HG03280 (cell line): ENCODE measurements at regions not wholly inside any gene's neighbourhood (a gene's known extent, or its start where the extent isn't known, plus 50 kb on each side); places are given as distances from the start of the nearest gene placed in this dataset.

Experiments used
- ATAC-seq: cut with Tn5 transposase; IDR thresholded peaks from one replicate; pipeline ENCODE4 v1.9.1; 2021; ENCODE audit warnings: mild to moderate bottlenecking, moderate library complexity; ENCODE audit not compliant: unreplicated experiment

DNA sequence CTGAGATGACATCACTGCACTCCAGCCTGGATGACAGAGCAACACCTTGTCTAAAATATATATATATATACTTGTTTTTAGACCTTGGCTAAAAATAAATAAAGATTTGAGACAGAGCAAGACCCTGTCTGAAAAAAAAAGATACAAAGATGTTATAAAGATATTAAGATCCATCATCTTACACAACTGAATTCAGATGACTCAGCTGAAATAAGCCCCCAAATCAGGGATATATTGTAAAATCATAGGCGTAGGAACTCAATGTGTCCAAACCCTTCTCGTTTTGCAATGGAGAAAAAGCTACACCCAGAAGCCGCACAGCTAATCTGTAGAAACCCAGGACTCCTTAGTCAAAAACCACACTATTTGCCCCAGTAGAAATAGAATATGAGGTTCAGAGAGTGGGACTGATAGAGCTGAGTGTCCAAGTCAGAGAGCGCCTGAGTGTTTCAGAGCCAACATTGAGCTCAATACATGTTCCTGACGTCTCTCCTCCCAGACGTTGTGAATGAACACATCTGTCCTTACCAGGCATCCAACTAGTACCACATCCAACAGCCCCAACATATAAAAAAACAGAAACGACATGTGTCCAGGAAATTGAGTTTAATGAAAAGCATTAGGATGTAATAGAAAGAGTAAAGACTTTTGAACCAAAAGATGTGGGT is 207.9 kb upstream of the BLID start:
- ATAC-seq: no peak

DNA sequence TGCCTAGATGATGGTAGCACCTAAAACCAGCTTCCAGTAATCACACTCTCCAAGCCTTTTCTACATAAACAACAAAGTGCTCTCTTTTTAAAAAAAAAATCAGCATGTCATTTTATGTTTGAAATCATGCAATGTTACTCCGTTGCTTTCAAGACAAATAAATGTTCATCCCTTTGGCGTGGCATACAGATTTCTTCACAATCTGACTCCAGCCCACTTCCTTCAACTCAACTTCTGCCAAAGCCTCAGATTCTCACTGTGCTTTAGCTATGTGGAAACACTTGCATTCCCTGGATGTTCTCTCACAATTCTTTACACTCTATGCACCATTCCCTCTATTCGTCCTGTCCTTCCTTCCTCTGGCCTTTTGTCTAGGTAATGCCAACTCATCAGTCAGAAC is 206.3 kb upstream of the BLID start:
- no peak for ATAC-seq

DNA sequence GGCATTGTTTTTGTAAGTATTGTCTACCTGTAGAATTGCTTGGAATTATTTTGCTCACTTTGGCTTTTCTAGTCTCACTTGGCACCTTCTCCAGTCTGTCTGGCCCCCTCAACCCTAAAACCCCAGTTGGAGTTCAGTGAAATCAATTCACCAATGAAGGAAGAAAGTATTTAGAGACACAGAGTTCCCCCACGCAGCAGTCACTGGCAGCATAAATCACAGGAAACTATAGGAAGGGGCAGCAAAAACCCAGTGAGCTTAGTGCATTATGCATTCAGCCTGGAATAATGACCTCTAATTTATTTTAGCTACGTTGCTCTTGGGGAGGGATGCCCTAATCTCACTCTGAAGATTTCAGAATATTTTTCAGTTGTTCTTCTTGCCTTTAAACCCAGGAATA is 204.7 kb upstream of the BLID start:
- ATAC-seq: no peak

DNA sequence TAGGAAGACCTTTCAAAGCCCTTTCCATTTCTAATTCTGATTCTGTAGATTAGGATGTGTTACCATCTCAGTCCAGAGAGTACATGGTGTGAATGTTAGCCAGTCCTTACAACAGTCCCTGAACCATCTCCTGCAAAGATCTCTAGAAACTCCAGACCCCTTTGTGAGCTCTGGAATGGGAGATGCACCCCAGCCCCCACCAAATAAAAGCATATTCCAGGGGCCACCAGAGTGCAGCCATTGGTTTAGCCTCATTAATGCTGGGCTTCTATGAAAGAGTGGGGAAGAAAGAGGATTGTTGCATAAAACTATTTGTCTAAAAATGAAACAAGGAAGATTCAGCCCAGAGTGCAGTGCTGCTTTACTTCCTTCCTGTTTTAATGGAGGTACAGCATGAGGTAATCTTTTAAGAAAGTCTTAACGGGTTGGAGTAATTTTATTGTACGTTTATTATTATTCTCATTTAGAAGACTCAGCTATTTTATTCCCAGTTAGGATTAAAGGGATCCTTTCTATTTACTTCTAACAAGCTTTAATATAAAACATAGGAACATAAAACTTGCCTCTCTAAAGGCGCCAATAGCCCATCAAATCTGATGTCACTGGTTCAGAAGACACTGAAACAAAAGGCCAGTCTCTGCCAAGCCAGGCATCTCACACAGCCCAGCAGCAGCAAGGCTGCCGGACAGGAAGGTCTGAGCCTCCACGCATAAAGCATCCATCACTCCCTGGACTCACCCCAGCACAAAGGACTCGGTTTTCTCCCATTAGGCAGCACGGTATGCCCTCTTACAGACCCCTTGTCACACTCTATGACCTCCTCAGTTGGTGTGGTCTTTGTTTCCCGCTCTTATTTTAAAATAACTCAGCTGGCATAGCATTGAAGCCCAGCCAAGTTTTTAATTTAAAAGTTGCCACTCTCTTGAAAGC is 203.9 kb upstream of the BLID start:
- ATAC-seq: no peak

DNA sequence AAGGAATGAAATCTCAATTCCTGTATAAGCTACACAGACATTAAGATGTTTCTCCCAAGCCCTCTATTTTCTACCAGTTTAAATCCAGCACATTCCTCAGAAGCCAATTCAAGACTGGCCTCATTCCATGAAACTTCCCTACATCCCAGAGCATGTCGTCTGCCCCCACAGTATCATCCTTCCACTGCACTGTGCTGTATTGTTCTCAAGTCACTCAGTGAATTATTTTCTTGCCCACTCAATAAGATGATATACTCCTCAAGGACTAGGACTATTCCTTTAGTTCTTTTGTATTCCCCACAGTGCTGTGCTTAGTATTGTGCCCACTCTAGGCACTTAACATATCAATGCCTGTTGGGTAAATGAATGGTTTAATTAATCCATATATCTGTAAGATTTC is 203.1 kb upstream of the BLID start:
- no peak for ATAC-seq

DNA sequence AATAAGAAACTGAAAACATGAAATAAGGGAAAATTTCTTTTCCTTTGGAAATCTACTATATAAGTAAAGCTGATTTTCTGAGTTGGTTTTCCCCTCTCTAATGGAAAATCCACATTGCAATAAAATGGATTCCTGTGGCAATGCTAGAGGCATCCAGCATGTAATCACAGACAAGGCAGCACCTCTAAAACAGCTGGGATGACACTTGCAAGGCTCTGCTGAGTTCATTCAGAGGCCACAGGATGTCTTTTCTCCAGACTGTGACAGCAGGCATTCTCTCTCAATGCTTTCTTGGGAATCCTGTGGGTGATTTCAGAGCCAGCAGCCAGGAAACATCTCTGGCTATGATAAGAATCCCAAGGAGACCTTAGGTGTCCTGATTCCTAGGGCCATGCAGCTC is 201.3 kb upstream of the BLID start:
- ATAC-seq: no peak

DNA sequence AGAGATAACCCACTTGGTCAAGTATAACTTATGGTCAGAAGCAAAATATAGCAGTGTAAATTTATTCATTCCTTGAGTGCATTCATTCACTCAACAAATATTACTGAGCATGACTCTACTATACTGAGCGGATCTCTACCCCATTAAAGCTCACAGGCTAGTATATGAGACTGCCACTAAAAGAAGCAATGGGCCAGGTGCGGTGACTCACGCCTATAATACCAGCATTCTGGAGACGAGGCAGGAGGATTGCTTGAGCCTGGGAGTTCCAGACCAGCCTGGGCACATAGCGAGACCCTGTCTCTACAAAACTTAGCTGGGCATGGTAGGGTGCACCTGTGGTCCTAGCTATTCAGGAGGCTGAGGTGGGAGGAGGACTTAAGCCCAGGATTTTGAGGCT is 197.6 kb upstream of the BLID start:
- ATAC-seq: no peak

DNA sequence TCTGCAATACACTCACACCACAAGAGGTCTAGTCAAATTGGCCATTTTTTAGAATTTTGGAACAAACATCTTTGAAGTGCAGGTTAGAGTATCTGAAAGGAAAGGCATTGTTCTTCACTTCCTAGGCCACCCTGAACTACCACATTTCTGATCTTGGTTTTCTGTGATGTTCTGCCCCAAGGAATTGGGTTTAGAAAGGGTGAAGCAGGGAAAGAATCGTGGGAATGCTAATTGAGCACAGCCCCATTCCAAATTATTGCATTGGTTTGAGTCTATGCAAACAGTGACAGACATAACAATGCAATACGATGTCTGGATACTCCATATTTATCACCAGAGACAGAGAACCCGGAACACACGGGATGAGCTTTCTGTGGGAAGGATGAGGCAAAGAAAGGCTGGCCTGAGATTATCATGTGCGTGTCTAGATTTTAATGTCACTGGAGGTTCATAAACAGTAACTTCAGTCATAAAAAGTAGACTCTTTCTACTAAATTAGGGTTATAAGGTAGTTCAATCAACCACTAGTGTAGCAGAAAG is 195.3 kb upstream of the BLID start:
- no peak for ATAC-seq

DNA sequence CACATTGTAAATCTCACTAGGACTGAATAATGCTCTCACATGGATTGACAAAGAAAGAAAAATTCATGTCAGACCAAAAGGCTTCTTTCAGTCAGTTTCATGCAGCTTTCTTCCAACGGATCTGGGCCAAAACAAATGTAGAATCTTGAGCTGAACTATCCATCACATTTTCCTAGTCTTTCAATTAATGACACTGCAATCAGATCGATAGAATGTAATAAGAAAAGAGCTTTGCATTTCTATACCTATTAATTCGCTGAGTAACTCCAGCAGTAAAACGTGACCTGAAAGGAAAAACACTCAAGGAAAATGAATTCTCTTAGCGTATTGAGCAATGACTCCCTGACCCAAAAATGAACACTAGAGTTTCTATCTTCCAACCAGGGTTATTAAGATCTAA is 194.8 kb upstream of the BLID start:
- ATAC-seq: no peak

DNA sequence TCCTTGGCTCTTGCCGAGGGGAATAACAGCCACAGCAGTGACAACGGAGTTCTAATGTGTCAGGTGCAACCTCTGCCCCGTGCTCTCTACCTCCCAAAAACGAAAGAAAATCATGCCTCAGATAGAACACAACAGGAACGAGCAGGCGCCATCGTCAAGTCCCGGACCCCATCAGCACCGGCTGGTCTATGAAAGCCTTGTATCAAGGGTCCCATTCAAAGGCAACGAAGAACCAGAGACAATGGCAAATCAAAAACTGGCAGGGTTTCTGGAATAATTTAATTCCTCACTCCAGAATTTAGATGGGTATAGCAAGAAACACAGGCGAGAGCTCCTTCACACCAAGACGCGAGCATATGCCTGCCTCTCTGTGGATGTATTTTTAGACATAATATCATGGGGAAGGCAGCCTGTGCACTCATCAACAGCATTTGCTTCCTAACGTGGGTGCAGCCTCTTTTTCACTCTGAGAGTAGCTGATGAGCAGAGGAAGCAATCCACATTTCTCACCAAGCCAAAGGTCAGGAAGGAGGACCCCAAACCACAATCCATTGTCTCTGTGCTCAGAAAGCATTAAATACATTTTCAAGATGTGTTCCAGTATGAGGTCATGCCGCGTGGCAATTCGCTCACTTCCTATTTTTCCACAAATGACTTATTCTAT is 193.4 kb upstream of the BLID start:
- no peak for ATAC-seq

DNA sequence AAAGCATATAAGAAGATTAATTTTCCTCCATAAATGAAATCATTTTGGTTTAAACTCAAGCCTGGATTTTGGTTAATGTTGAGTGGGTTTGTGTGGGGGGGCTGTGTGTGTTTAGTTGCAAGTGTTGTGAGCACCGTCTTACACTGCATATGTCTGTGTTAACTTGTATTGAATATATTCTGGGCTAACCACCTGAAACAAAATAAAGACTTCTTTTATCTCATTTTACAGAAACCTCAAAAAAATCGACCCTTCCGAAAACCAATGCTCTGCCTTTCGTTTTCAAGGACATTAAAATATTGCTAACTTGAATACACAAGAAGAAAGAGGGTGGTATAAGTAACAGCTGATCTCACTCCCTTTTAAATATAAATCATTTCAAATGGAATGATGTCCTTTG is 192.2 kb upstream of the BLID start:
- no peak for ATAC-seq

DNA sequence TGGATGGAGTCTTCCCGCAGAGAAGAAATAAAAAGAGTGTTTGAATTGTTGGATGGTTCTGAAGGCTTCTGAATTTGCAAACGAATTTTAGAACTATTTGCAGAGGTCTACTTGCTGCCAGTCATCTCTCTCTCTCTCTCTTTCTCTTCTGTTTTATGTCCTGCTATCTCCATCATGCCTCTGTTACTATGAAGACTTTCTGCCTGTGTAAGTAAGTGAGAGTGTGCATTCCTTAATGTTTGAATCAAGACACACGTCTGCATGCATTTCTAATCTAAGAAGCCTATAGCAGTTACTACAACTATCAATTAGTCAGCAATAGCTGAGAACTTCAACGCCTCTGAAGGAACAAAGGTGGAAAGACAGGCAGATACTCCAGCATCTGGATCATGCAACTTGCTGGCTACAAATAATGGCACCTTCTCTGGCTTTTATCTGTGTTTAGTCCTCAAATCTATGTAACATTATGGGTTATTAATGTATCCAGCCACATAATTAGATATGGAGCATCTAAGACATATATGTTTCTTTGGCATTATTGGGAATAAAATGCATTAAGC is 191.5 kb upstream of the BLID start:
- ATAC-seq: no peak

DNA sequence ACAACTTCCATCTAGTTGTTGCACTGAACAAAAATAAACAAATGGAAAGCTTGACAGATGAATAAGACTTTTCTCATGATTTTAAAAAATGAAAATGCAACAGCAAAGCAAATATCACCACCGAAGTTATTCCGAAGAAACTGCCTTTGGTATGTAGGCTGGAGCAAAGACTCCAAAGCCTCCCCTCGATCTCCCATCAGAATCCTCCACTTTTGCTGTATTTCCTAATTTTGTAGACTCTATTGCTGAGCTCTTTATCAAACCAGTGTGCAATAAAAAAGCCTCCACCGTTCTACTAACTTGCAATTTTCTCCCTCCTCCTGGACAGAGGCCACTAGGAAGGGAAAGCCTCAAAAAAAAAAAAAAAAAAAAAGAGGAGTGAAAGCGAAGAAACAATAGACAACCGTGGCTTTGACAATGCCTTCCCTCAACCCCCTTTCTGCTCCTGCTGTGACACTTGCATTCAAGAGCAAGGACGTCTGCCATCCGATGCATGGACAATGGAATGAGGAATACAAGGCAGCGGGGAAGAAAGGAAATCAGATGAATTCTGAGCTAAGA is 190.9 kb upstream of the BLID start:
- ATAC-seq: no peak

DNA sequence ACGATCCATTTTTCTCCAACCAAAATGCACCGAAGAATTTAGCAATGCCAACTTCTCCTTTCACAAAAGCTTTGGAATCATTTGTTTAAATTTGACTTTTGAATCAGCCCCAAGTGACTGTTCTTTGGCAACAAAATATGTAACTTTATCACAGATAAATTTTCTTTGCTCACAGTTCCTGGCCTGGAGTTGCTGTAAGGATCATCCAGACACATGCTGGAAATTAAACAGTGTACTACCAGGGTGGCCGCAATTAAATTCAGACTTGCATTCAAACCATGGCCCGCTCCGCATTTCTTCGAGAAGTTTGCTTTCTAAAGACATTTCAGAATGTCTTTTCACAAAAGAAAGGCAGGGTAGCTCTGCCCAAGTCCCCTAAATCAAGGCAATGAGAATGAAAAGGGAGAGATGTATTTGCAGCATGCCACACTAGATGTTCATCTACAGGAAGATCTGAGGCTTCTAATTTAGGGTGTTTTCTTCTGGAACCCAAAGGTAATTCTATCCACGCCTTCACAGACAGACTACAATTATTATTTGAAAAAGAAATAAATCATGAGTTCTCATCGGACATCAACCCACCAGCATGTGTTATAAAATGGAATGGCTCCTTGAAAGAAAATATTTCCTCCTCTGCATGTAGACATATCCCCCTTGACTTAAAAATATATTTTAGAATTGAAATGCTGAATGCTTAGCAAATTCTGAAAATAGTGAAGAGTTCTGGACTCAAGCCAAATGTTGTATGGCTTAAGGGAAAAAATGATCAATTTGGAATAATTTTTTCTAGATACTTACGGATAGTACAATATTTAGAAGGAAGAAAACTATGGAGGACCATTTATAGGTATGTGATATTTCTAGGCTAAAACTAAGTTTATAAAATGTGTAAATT is 189.7 kb upstream of the BLID start:
- ATAC-seq: no peak

DNA sequence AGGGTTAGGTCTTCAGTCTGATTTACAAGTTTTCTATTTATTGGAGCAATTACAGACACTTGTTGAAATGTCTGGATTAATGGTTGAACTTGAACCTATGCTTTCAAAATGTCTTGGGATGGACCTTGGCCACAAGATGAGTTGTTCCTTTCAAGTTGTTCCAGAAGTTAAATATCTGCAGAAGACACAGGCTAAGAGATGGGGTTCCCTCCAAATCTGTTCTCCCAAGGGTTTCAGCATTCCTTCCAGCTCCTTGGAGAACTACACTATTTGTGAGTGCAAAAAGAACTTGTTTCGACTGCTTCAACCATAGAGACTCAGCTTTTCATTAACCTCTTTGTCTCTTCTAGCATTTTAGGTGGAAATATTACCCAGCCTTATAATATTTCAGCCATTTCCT is 189.0 kb upstream of the BLID start:
- no peak for ATAC-seq

DNA sequence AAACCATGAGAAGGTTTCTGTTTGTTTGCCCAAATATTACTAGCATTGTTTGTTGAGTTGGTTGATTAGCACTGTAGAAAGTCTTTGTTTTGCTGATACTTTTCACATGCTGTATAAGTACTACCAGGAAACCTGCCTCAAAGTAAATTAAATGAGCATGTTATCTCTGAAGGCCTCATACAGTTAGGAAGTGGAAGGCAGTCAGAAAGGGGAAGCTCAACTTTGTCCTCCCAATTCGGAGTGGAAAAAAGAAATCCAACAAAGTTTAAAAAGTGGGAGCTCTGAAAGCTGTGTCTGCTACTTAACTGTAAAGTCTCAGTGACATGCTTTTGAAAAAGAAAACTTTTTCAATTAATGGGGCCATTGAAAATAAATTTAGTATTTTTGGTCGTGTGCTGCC is 188.3 kb upstream of the BLID start:
- ATAC-seq: no peak

DNA sequence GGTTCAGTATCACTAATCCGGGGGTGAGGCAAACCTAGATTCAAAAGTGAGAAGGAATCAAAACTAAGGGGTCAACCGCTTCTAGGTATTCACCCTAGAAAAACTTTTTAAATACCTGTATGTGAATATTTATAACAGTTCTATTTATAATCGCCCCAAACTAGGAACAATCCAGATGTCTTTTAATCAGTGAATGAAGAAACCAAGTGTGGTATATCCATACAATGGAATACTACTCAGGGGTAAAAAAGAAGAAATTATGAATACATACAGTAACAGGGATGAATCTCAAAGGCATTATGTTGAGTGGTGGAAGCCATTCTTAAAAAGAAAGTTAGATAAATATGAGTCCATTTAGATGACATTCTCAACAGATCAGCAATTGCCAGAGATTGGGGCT is 178.0 kb upstream of the BLID start:
- no peak for ATAC-seq

DNA sequence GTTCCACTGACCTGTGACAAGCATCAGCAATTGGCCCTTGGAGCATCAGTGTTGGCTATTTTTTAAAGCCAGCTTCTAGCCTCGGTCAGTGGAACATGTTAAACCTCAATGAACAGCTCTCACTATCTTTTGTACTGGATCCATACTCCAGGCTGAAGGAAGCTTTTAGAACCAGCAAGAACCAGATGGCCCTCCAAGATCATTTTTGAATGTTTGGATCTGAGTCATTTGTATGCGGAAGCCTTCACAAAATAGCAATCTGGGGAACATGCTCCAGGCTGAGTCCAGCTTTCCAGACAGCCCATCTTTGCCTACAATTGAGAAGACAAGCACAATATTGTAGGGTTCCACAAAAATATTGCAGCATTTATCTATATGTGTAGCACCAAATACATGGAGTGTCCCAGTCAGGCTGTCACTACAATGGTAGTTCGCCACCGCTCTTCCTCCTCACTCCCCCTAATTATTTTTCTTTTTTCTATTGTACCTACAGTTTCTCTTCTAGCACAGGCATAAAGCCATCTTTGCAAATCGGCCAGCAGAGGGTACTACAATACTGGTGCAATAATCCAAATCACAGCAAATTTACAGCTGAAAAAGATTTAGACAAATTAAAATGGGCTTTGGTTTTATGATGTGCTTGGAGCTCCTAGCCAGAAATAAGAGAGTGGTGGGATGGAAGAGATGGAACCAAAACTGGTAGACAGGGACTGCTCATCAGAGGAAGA is 177.4 kb upstream of the BLID start:
- no peak for ATAC-seq

DNA sequence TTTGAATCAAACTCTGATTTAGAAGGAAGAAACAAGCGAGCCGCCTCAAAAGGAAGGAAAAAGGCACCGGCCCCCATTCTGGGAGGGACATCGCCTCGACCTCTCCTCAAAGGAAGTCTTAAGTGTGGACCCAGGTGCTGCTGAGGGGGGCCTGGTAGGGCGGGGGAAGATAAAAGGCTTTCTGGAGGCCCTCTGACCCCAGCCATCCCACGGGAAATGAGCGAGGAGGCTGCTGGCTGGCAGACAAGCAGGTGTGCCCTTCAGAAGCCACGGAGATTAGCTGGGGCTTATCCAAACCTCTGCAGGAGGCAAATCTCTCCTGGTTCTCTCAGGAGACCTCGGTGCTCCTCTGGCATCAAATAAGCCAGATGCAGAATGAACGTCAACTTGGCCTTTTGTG is 171.4 kb upstream of the BLID start:
- ATAC-seq: no peak
